Activated naive CD8-positive, alpha-beta T cell treated with anti-CD3 and anti-CD28 coated beads, Interleukin-2, amount 50 U/mL, for 24 hours (primary cell): ENCODE measurements at regions not wholly inside any gene's neighbourhood (a gene's known extent, or its start where the extent isn't known, plus 50 kb on each side); places are given as distances from the start of the nearest gene placed in this dataset.

ENCODE experiments used
- ATAC-seq: fragments of 150-1000 bp; cut with Tn5 transposase; one replicate; pipeline ENCODE4 v1.10.0; 2021
- DNase-seq: peaks from one replicate; pipeline ENCODE4 v3.0.0; 2021
- H3K27ac Mint-ChIP-seq: one replicate; pipeline ENCODE4 v1.8.0; 2021; ENCODE audit warnings: mild to moderate bottlenecking, mixed read lengths
- H3K27me3 Mint-ChIP-seq: one replicate; pipeline ENCODE4 v1.8.0; 2021; ENCODE audit warnings: mixed read lengths
- H3K36me3 Mint-ChIP-seq: one replicate; pipeline ENCODE4 v1.8.0; 2021; ENCODE audit warnings: low read depth, mixed read lengths
- H3K4me1 Mint-ChIP-seq: one replicate; pipeline ENCODE4 v1.8.0; 2021; ENCODE audit warnings: mixed read lengths
- H3K4me3 Mint-ChIP-seq: one replicate; pipeline ENCODE4 v1.8.0; 2021; ENCODE audit warnings: mild to moderate bottlenecking, moderate library complexity, mixed read lengths
- H3K9me3 Mint-ChIP-seq: one replicate; pipeline ENCODE4 v1.8.0; 2021; ENCODE audit warnings: mixed read lengths

DNA sequence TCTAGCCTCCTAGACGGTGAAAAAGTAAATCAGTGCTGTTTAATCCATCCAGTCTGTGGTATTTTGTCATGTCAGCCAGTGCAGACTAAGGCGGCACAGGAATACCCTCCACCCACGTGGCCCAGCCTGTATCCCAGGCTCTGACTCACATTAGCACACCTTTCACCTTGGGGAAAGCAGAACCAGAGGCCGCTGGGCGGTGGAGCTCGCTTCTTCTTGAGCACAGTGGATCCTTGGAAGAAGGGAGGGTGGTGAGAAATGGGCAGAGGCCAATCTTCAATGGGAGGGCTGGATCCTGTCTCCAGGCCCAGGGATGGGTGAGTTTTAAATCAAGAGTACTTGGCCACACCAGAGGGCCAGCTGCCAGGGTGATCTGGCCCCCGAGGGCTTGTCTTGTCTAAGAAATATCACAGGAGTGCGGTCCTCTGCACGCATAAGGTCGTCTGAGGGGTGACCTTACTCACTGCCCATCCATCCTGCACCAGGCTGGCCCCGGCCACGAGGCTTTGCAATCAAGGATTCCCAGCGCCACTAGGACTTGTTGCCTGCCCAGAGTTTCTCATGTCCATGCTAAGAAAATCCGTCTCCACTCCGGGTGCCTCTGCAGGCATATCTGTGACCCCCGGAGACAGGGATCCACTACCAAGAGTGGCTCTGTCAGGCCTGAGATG, 658.5 kb downstream of the BRD1 start:
- H3K27ac Mint-ChIP-seq = no peak overlapping the region
- H3K4me1 Mint-ChIP-seq = no peaks in the 10 kb centered on the region

GRCh38 chr22:49168219-49168813, 659.4 kb downstream of the BRD1 start:
- H3K27ac Mint-ChIP-seq = no peak overlapping the region
- no peak for DNase-seq
- no peak for ATAC-seq

More for the DNA sequence above, 658.5 kb downstream of the BRD1 start:
- ATAC-seq = no peak
- Mint-ChIP-seq H3K27me3 (peaks cover 4% of the 10 kb centered on the region), H3K4me3 (no peak overlapping the region), H3K9me3 (peaks cover 15% of the 10 kb centered on the region), H3K36me3 (peaks cover 4% of the 10 kb centered on the region)
- no peak for DNase-seq

DNA sequence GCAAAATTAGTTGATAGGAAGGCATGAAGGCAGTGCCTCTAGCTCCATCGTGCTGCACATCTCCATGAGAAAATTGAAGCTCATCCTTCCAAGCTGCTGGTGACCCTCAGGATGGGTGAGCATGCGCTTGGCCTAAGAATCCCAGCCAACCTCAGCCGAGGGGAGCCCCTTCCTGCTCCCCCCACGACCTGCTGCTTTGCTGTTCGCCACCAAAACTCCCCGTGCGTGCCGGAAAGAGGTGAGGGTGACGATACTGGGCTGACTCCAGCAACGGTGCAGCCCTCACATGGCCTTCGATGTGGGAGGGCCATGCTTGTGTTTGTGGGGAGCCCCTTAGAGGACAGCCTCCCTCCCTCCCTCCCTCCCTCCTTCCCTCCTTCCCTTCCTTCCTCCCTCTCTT, 660.9 kb downstream of the BRD1 start:
- ATAC-seq (no peak), DNase-seq (no peak)
- no peaks in the 10 kb centered on the region for H3K4me1 Mint-ChIP-seq
- peaks cover 3% of the 10 kb centered on the region for H3K36me3 Mint-ChIP-seq
- H3K4me3 Mint-ChIP-seq = no peak overlapping the region
- H3K27ac Mint-ChIP-seq = no peak overlapping the region
- peaks cover 7% of the 10 kb centered on the region for H3K9me3 Mint-ChIP-seq
- peaks cover 2% of the 10 kb centered on the region for H3K27me3 Mint-ChIP-seq

More at GRCh38 chr22:49168219-49168813, 659.4 kb downstream of the BRD1 start:
- Mint-ChIP-seq H3K27me3 (peaks cover 3% of the 10 kb centered on the region), H3K4me3 (no peak overlapping the region), H3K4me1 (no peaks in the 10 kb centered on the region), H3K36me3 (peaks cover 4% of the 10 kb centered on the region), H3K9me3 (peaks cover 15% of the 10 kb centered on the region)

DNA sequence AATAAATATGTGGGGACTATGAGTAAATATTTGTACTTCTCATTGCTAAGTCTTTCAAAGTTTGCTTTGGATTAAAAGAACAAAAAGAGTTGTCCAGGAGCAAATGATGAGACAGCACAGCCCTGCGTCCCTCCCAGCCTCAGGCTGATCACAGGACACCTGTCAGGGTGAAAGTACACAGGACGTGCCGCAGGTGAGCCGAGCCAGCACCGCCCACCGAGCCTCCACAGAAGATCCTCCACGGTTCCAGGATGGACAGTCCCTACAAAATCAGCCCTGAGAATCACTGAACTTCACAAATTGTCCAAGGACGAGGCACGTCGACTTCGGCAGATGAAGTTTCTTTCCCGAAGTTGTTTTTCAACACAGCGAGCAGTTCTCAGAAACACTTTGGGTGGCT, 661.5 kb downstream of the BRD1 start:
- H3K4me3 Mint-ChIP-seq = no peak overlapping the region
- H3K4me1 Mint-ChIP-seq = no peaks in the 10 kb centered on the region
- H3K27ac Mint-ChIP-seq = no peak overlapping the region
- ATAC-seq (no peak), DNase-seq (no peak)
- peaks cover 2% of the 10 kb centered on the region for H3K9me3 Mint-ChIP-seq
- no peaks in the 10 kb centered on the region for H3K27me3 Mint-ChIP-seq
- no peaks in the 10 kb centered on the region for H3K36me3 Mint-ChIP-seq

DNA sequence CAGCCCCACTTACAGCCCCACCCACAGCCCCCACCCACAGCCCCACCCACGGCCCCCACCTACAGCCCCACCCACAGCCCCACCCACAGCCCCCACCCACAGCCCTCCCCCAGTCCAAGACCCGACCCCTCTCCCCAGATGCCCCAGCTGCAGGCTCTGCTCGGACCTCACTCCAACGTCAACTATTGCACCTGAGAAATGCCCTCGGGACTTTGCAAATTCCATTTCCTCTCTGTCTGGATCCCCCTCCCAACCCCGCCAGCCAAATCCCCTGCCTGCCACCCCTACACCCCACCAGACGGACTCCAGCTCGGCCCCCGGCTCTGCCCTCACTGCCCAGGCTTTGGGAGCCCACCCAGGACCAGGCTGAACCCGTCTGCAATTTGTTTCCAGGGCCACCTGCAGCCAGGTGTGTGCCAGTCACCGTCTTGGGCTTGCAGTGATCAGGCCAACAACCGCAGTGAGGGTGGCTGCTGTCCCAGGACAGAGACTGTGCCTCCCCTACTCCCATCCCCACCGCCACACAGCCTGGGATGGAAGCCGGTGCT, 662.8 kb downstream of the BRD1 start:
- DNase-seq (no peak), ATAC-seq (no peak)
- Mint-ChIP-seq H3K36me3 (no peaks in the 10 kb centered on the region), H3K27ac (no peak overlapping the region), H3K9me3 (no peaks in the 10 kb centered on the region), H3K4me1 (no peaks in the 10 kb centered on the region), H3K4me3 (no peak overlapping the region), H3K27me3 (no peaks in the 10 kb centered on the region)

- Mint-ChIP-seq H3K4me3 (no peak overlapping the region), H3K9me3 (no peaks in the 10 kb centered on the region), H3K4me1 (no peaks in the 10 kb centered on the region), H3K36me3 (no peaks in the 10 kb centered on the region), H3K27me3 (no peaks in the 10 kb centered on the region), H3K27ac (no peak overlapping the region)
- no peak for DNase-seq
- no peak for ATAC-seq
Observed at GRCh38 chr22:49163960-49164690, 663.5 kb downstream of the BRD1 start.

DNA sequence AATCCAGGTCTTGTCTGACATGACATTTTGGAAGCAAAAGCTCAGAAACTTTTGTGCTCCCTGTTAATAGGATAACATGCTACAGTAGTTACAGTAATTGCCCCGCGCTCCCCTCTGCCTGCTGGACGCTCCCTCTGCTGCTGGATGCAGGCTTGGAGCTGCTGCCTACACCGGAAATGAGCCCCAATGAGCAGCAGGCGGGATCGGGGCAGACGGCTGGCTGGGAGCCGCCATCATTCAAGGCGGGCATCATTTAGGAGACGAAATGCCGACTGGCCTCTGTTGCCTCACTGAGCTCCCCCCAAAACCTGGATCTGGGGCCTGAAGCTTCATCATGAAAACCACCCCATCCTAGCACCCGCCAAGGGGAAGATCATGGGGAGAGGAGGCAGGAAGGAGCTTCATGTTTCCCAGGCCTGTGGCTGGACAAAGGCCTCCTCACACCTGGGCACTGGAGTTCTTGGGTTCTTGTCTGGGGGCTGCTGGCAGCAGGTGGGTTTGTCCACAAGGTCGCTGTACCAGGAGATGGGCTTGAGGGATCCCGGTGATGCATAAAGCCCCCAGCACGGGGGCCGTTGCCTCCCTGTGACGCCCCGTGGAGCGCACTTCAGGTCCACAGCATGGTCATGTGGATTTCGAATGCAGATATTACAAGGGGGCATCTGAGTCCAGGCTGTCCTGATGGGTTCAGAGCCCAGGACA, 664.3 kb downstream of the BRD1 start:
- Mint-ChIP-seq H3K27me3 (no peaks in the 10 kb centered on the region), H3K4me3 (no peak overlapping the region), H3K4me1 (no peaks in the 10 kb centered on the region), H3K27ac (no peak overlapping the region), H3K9me3 (no peaks in the 10 kb centered on the region), H3K36me3 (no peaks in the 10 kb centered on the region)
- DNase-seq (no peak), ATAC-seq (no peak)

DNA sequence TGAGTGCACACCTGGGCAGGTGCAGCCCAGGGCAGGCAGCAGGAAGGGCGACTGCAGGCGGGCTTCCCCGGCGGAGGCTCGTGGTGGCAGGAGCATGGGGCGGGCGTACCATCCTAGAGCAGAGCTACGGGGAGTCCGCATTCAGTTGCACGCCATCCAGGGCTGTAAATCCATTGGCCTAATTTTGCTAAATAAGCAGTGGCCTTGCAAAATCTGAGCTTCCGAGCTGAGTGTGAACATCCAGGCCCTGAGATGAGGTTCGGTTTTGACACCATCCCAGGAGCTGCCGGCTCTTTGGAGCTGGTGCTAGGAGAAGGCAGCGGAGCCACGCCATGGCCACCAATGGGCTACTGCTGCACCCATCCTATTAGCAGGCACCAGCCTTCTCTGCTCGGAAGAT, 664.8 kb downstream of the BRD1 start:
- no peak for DNase-seq
- Mint-ChIP-seq H3K27me3 (no peaks in the 10 kb centered on the region), H3K27ac (no peak overlapping the region), H3K4me3 (no peak overlapping the region), H3K4me1 (no peaks in the 10 kb centered on the region), H3K36me3 (no peaks in the 10 kb centered on the region), H3K9me3 (no peaks in the 10 kb centered on the region)
- no peak for ATAC-seq

DNA sequence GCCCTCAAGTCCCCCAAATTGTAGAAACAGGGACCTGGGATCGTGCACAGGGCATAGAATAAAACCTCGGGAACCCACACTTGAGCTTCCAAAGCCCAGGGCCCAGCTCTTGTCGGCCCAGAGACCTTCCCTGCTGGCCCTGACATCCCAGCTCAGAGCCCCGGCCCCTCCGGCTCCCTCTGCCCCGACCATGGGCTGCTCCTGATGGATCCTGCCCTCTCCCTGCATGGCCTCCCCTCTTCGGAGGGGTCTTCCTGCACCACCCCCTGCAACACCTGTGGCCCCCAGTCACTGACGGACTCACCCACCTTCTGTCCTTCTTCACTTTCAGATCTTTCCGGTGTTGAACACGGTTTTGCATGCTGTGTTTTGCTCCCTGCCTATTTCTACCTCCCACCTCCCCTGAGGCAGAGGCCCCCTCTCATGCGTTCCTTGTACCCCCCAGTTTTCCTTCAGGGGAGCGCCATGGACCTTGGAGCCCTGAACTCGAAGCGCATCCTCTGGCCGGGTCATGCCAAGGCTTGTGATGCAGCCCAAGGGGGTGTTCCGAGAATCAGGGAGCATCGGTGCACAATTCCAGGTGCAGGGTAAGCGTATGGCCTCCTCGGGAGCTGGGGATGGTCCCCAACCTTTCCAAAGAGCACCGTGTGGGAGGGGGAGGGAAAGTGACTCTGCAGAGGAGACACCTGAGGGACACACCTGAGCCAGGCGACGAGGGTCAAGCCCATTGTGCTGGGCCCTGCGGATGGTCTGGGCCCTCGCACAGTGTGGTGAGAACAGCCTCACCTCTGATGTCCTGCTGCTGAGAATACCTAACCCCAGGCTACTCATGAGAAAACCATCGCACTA, 666.4 kb downstream of the BRD1 start:
- Mint-ChIP-seq H3K9me3 (no peaks in the 10 kb centered on the region), H3K4me3 (no peak overlapping the region), H3K27me3 (no peaks in the 10 kb centered on the region), H3K4me1 (no peaks in the 10 kb centered on the region), H3K27ac (no peak overlapping the region), H3K36me3 (no peaks in the 10 kb centered on the region)
- DNase-seq = no peak
- no peak for ATAC-seq

DNA sequence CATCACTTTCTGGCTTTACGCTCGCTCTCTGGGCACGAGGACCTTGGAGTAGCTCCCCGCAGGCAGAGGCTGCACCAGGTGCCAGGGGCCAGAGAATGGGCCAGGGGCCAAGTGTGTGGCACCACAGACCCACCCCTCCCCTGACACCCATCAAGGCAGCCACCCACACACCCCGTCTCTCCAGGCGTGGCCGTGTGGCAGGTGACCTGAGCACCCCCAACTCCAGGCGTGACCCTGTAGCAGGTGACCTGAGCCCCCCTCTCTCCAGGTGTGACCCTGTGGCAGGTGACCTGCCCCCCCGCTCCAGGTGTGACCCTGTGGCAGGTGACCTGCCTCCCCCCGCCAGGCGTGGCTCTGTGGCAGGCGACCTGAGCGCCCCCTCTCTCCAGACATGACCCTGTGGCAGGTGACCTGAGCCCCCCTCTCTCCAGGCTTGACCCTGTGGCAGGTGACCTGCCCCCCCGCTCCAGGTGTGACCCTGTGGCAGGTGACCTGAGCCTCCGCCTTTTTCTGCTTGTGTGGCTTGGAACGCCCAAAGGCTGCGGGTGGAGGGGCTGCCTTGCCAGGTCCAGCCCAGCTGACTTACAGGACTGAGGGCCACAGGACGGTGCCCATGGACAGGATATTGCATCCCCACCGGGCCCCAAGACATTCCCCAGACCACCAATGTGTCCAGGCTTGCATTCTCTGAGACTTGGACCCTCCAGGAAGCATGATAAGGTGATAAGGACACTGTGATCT, 667.2 kb downstream of the BRD1 start:
- DNase-seq (no peak), ATAC-seq (no peak)
- no peaks in the 10 kb centered on the region for H3K27me3 Mint-ChIP-seq
- H3K36me3 Mint-ChIP-seq = no peaks in the 10 kb centered on the region
- no peaks in the 10 kb centered on the region for H3K4me1 Mint-ChIP-seq
- H3K4me3 Mint-ChIP-seq = no peak overlapping the region
- no peaks in the 10 kb centered on the region for H3K9me3 Mint-ChIP-seq
- H3K27ac Mint-ChIP-seq = no peak overlapping the region

DNA sequence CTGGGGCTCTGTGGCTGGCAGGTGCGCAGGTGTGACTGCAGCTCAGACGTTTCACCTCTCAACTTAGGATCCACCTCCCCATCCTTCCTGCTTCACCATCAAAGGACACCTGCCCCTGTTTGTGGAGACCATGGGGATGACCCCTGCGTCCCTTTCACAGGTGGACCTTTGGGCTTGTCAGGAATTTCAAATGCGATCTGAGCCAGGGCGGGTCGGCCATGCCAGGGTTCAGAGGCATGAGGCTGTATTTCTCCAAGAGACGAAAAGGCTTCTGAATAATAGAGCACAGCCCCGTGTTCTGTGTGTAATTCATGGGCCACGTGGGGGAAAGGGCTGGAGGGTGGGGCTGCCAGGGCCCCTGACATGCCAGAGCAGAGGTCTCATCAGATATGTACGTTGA, 668.0 kb downstream of the BRD1 start:
- Mint-ChIP-seq H3K36me3 (no peaks in the 10 kb centered on the region), H3K27me3 (no peaks in the 10 kb centered on the region), H3K9me3 (no peaks in the 10 kb centered on the region), H3K27ac (no peak overlapping the region), H3K4me3 (no peak overlapping the region), H3K4me1 (no peaks in the 10 kb centered on the region)
- DNase-seq (no peak), ATAC-seq (no peak)

- Mint-ChIP-seq H3K4me3 (no peak overlapping the region), H3K27me3 (no peaks in the 10 kb centered on the region), H3K27ac (no peak overlapping the region), H3K36me3 (no peaks in the 10 kb centered on the region), H3K4me1 (no peaks in the 10 kb centered on the region), H3K9me3 (no peaks in the 10 kb centered on the region)
- no peak for ATAC-seq
- DNase-seq = no peak
Observed at GRCh38 chr22:49158741-49159564, 668.7 kb downstream of the BRD1 start.
